ENCODE measurements at regions not wholly inside any gene's neighbourhood (a gene's known extent, or its start where the extent isn't known, plus 50 kb on each side); places are given as distances from the start of the nearest gene placed in this dataset.

DNA sequence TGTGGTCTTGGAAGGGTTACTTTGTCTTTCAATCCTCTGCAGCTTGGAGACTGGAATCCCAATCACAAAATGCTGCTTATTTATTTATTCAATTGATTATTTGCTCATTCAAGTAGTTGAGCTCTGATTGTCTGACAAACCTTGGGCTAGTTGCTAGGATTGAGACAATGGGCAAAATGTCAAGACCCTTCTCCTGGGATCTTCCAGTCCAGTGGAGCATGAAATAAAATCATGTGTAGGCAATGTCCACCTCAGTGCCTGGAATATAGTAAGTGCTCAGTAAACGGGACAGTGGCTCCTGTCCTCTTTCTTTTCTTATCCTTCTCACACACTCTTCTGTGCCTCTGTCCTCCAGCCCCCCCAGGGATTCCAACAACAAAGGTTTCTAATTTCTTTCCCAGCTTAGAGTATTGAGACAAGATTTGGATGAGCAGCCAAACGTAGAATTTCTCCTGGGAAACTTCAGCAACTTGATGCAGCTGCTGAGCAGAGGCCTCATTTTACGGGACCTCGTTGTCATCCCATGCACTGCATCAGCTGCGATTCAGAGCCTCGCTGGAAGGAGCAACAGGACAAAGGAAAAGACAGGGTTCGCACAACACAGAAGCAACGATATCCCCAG lies 545.0 kb downstream of the SOX11 start:
- FAIRE-seq, result no peak
- Histone ChIP-seq H3K79me2 (ENCODE audit: insufficient read depth, low read length) (no peaks in the 10 kb centered on the region), H3K4me1 (ENCODE audit: insufficient read depth, low read length) (no peaks in the 10 kb centered on the region), H3K4me3 (ENCODE audit: insufficient read depth, low read depth, low read length) (no peak overlapping the region), H3K36me3 (ENCODE audit: insufficient read depth, low read length) (no peaks in the 10 kb centered on the region), H3K9me3 (ENCODE audit: insufficient read depth, low read depth, low read length) (no peaks in the 10 kb centered on the region), H2AFZ (ENCODE audit: low read depth, low read length) (no peak overlapping the region), H3K27ac (ENCODE audit: low read depth, low read length) (no peak overlapping the region), H3K9ac (ENCODE audit: low read length) (no peak overlapping the region), H3K4me2 (ENCODE audit: low read length) (no peak overlapping the region), H4K20me1 (ENCODE audit: insufficient read depth, low read length) (no peaks in the 10 kb centered on the region), H3K27me3 (ENCODE audit: insufficient read depth, low read length) (no peaks in the 10 kb centered on the region)
- Mint-ChIP-seq H3K4me3 (ENCODE audit: unreplicated experiment) (no peak overlapping the region), H3K9me3 (ENCODE audit: unreplicated experiment) (peaks cover 3% of the 10 kb centered on the region), H3K27me3 (ENCODE audit: low read depth, unreplicated experiment) (no peaks in the 10 kb centered on the region), H3K4me1 (ENCODE audit: low read depth, unreplicated experiment) (no peaks in the 10 kb centered on the region), H3K27ac (ENCODE audit: unreplicated experiment) (no peak overlapping the region), H3K36me3 (ENCODE audit: low read depth, unreplicated experiment) (no peaks in the 10 kb centered on the region)
- no peak for TF ChIP-seq EZH2 (IDR thresholded peaks at IDR 0.05; ENCODE audit: insufficient read depth, low read length)
- no peak for DNase-seq (ENCODE audit: low read depth)

DNA sequence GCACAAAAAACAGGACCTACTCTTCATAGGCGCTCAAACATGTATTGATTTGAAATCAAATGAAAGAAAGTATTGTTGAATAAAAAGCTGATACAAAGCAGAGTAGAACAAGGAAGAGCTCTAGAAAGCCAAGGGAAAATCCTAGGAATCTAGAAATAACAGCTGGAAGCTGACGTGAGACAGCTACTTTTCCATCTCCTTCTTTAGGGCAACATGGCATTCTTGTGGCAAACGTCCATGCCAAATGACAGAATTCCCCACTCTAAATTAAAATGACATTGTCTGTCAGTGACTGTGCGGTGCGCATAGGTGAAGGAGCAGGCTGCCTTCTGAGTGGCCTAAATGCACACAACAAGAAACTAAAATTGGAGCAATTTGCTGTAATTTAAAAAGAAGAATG lies 557.4 kb downstream of the SOX11 start:
- Histone ChIP-seq H3K9ac (ENCODE audit: low read length) (no peak overlapping the region), H4K20me1 (ENCODE audit: insufficient read depth, low read length) (no peaks in the 10 kb centered on the region), H3K36me3 (ENCODE audit: insufficient read depth, low read length) (no peaks in the 10 kb centered on the region), H3K9me3 (ENCODE audit: insufficient read depth, low read depth, low read length) (no peaks in the 10 kb centered on the region), H3K27me3 (ENCODE audit: insufficient read depth, low read length) (no peaks in the 10 kb centered on the region), H2AFZ (ENCODE audit: low read depth, low read length) (no peak overlapping the region), H3K4me1 (ENCODE audit: insufficient read depth, low read length) (no peaks in the 10 kb centered on the region), H3K27ac (ENCODE audit: low read depth, low read length) (no peak overlapping the region), H3K4me2 (ENCODE audit: low read length) (no peak overlapping the region), H3K79me2 (ENCODE audit: insufficient read depth, low read length) (no peaks in the 10 kb centered on the region), H3K4me3 (ENCODE audit: insufficient read depth, low read depth, low read length) (no peak overlapping the region)
- H3K27ac Mint-ChIP-seq (ENCODE audit: unreplicated experiment), result no peak overlapping the region
- DNase-seq (ENCODE audit: low read depth), result no peak
- no peaks in the 10 kb centered on the region for H3K9me3 Mint-ChIP-seq (ENCODE audit: unreplicated experiment)
- no peaks in the 10 kb centered on the region for H3K36me3 Mint-ChIP-seq (ENCODE audit: low read depth, unreplicated experiment)
- no peaks in the 10 kb centered on the region for H3K27me3 Mint-ChIP-seq (ENCODE audit: low read depth, unreplicated experiment)
- no peak overlapping the region for H3K4me3 Mint-ChIP-seq (ENCODE audit: unreplicated experiment)
- no peak for TF ChIP-seq EZH2 (IDR thresholded peaks at IDR 0.05; ENCODE audit: insufficient read depth, low read length)
- FAIRE-seq, result no peak
- no peaks in the 10 kb centered on the region for H3K4me1 Mint-ChIP-seq (ENCODE audit: low read depth, unreplicated experiment)

DNA sequence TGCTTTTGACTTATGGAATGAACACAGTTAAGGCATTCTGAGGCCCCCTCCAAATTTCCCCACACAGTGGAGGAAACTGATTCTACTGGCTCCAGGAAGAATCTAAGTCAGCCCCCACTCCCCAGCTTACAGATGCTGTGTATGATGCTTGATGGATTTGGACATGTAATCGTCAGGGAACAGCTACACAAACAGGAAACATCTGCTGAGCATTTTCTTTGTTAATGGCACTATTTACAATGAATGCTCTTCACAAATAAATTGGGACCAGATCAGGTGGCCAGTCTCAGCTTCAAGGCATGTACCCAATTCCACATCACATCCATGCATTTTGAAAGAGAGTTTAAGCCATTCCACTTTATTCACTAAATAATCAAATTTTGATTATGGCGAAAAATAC lies 562.3 kb downstream of the SOX11 start:
- TF ChIP-seq, protein P1, sequence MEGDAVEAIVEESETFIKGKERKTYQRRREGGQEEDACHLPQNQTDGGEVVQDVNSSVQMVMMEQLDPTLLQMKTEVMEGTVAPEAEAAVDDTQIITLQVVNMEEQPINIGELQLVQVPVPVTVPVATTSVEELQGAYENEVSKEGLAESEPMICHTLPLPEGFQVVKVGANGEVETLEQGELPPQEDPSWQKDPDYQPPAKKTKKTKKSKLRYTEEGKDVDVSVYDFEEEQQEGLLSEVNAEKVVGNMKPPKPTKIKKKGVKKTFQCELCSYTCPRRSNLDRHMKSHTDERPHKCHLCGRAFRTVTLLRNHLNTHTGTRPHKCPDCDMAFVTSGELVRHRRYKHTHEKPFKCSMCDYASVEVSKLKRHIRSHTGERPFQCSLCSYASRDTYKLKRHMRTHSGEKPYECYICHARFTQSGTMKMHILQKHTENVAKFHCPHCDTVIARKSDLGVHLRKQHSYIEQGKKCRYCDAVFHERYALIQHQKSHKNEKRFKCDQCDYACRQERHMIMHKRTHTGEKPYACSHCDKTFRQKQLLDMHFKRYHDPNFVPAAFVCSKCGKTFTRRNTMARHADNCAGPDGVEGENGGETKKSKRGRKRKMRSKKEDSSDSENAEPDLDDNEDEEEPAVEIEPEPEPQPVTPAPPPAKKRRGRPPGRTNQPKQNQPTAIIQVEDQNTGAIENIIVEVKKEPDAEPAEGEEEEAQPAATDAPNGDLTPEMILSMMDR (IDR thresholded peaks at IDR 0.05; ENCODE audit: insufficient read depth, low read depth, low read length), result no peak
- TF ChIP-seq EZH2 (IDR thresholded peaks at IDR 0.05; ENCODE audit: insufficient read depth, low read length), result no peak
- H4K20me1 ChIP-seq (ENCODE audit: insufficient read depth, low read length), result no peaks in the 10 kb centered on the region
- no peaks in the 10 kb centered on the region for H3K9me3 ChIP-seq (ENCODE audit: insufficient read depth, low read depth, low read length)
- DNase-seq (ENCODE audit: low read depth) (no peak), FAIRE-seq (no peak)
- H3K36me3 ChIP-seq (ENCODE audit: insufficient read depth, low read length), result no peaks in the 10 kb centered on the region
- H3K27me3 ChIP-seq (ENCODE audit: insufficient read depth, low read length), result no peaks in the 10 kb centered on the region
- H3K4me2 ChIP-seq (ENCODE audit: low read length), result no peak overlapping the region
- no peak overlapping the region for H3K27ac ChIP-seq (ENCODE audit: low read depth, low read length)
- H3K4me3 Mint-ChIP-seq (ENCODE audit: unreplicated experiment), result no peak overlapping the region
- no peak overlapping the region for H3K9ac ChIP-seq (ENCODE audit: low read length)
- no peak overlapping the region for H3K27ac Mint-ChIP-seq (ENCODE audit: unreplicated experiment)
- H2AFZ ChIP-seq (ENCODE audit: low read depth, low read length), result no peak overlapping the region
- H3K4me3 ChIP-seq (ENCODE audit: insufficient read depth, low read depth, low read length), result no peak overlapping the region
- H3K4me1 Mint-ChIP-seq (ENCODE audit: low read depth, unreplicated experiment), result no peaks in the 10 kb centered on the region
- H3K36me3 Mint-ChIP-seq (ENCODE audit: low read depth, unreplicated experiment), result no peaks in the 10 kb centered on the region
- H3K79me2 ChIP-seq (ENCODE audit: insufficient read depth, low read length), result no peaks in the 10 kb centered on the region
- no peaks in the 10 kb centered on the region for H3K4me1 ChIP-seq (ENCODE audit: insufficient read depth, low read length)
- H3K27me3 Mint-ChIP-seq (ENCODE audit: low read depth, unreplicated experiment), result no peaks in the 10 kb centered on the region
- H3K9me3 Mint-ChIP-seq (ENCODE audit: unreplicated experiment), result no peaks in the 10 kb centered on the region
